ENCODE measurements at regions not wholly inside any gene's neighbourhood (a gene's known extent, or its start where the extent isn't known, plus 50 kb on each side); places are given as distances from the start of the nearest gene placed in this dataset.

GRCh38 chr12:44930972-44931600 is 55.0 kb upstream of the NELL2 start:
- peak in 5 of 7 experiments; percentile 19 to 56 (median 34) for TF ChIP-seq CTCF (IDR thresholded peaks at IDR 0.05)
- no peak for TF ChIP-seq POLR2A (IDR thresholded peaks at IDR 0.05)

All from stomach (tissue), 4 donors.